ENCODE measurements at regions not wholly inside any gene's neighbourhood (a gene's known extent, or its start where the extent isn't known, plus 50 kb on each side); places are given as distances from the start of the nearest gene placed in this dataset.

DNA sequence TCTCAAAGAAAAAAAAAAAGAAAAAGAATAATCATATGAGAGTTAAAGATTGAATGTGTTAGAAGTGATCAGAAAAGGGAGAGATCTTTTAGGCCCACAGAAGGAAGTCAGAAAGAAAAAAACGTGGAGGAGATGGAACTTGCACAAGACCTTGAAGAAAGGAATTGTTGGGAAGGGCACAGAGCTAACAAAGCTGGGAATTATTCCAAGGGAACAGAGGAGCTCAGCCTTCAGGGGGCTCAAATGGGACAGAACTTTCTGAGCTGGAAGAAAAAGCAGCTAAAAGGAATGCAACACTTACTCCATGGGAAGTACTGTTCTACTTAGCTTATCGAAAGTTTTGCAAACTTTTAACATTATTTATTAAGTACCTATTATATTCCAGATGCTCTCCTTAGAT, 153.4 kb upstream of the ADRA1B start:
- 65 to 83% methylated on average over 2 of the region's 2 CpGs for WGBS, 2 donors
- intact Hi-C loops (cut with DNase I): no loop called here
- H3K36me3 ChIP-seq: no peaks in the 10 kb centered on the region
- H3K9me3 ChIP-seq: no peaks in the 10 kb centered on the region
- TF ChIP-seq POLR2A (IDR thresholded peaks at IDR 0.05): no peak
- TF ChIP-seq, protein P1, sequence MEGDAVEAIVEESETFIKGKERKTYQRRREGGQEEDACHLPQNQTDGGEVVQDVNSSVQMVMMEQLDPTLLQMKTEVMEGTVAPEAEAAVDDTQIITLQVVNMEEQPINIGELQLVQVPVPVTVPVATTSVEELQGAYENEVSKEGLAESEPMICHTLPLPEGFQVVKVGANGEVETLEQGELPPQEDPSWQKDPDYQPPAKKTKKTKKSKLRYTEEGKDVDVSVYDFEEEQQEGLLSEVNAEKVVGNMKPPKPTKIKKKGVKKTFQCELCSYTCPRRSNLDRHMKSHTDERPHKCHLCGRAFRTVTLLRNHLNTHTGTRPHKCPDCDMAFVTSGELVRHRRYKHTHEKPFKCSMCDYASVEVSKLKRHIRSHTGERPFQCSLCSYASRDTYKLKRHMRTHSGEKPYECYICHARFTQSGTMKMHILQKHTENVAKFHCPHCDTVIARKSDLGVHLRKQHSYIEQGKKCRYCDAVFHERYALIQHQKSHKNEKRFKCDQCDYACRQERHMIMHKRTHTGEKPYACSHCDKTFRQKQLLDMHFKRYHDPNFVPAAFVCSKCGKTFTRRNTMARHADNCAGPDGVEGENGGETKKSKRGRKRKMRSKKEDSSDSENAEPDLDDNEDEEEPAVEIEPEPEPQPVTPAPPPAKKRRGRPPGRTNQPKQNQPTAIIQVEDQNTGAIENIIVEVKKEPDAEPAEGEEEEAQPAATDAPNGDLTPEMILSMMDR (IDR thresholded peaks at IDR 0.05): no peak
- no peaks in the 10 kb centered on the region for H3K27me3 ChIP-seq
- no peak for DNase-seq
- no peak overlapping the region for H3K27ac ChIP-seq
- no peaks in the 10 kb centered on the region for H3K4me1 ChIP-seq
- no peak overlapping the region for H3K4me3 ChIP-seq (replicated peaks in 1 of 3)

DNA sequence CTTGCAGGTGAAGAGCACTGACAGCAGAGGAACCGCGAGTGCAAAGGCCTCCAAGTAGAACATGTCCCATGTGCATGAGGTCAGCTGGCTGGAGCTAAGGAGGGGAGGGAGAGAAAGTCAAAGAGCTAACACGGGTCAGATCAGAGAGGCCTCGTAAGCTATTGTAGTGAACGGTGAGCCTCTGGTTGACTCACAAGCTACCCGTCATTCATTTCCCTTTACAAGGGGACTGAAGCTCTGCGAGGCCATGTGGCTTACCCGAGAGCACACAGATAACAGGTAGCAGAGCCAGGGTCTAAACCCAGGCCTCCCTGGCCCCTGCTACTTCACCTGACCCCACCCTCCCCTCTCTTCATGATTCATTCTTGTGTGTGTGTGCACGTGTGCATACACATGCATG, 152.7 kb upstream of the ADRA1B start:
- Histone ChIP-seq H3K36me3 (no peaks in the 10 kb centered on the region), H3K9me3 (no peaks in the 10 kb centered on the region), H3K27me3 (no peaks in the 10 kb centered on the region), H3K4me3 (replicated peaks in 1 of 3) (no peak overlapping the region), H3K4me1 (no peaks in the 10 kb centered on the region), H3K27ac (no peak overlapping the region)
- WGBS, 2 donors: 81 to 82% methylated on average over 9 of the region's 9 CpGs
- TF ChIP-seq POLR2A (IDR thresholded peaks at IDR 0.05): no peak
- TF ChIP-seq, protein P1 (IDR thresholded peaks at IDR 0.05): no peak
- no peak for DNase-seq
- intact Hi-C loops (cut with DNase I): no loop called here

DNA sequence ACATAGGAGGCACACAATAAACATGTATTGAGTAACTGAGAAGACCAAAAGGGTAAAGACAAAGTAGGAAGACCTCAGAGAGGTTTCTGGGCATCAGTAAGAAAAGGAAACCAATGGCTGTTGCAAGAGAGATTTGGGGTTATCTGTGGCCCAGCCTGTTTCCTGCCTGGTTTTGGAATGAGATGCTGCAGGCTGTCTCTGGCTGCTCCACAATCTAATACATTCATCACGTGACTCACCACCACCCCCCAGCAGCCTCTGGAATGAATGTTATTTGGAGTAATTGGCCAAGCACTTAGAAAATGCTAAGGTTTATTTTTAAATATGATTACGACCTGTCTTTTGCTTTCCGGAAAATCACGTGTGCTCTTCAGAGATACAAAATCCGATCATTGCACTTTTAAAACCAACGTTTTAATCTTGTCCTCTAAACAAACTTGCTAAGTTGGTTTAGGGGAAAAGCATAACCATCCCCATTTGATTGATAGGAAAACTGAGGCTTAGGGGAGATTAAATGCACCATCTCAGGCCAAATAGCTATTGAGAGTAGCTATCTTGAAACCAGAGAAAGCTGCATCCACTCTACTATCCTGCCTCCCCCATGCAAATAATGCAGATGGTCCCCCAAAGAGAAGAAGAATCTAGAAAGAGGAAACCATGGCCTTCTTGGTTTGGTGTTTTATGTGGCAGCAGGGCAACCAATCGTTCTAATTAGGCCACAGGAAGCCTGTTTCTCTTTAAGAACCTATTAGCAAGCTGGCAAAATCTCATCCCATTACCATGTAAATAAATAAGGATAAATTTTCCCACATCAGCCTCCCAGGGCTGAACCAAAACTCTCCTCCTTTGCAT, 151.8 kb upstream of the ADRA1B start:
- H3K36me3 ChIP-seq: no peaks in the 10 kb centered on the region
- 70 to 76% methylated on average over 7 of the region's 7 CpGs for WGBS, 2 donors
- H3K4me1 ChIP-seq: no peaks in the 10 kb centered on the region
- DNase-seq: no peak
- H3K9me3 ChIP-seq: no peaks in the 10 kb centered on the region
- TF ChIP-seq, protein P1 (IDR thresholded peaks at IDR 0.05): no peak
- no peak for TF ChIP-seq POLR2A (IDR thresholded peaks at IDR 0.05)
- no peak overlapping the region for H3K4me3 ChIP-seq (replicated peaks in 1 of 3)
- H3K27ac ChIP-seq: no peak overlapping the region
- H3K27me3 ChIP-seq: no peaks in the 10 kb centered on the region
- intact Hi-C loops (cut with DNase I): no loop called here

DNA sequence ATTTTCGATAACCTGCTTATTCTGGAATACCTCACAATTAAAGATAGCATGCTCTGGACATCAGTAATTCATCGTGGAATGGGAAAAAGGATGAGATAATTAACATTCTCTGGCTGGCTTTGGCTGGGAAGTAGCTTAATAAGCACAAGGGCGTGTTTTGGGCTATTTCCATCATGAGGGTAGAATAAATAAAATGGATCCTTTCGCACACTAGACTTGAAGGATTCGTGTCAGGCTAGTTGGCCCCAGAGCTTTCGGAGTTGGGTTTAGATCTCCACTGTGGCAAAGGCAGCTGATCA, 151.2 kb upstream of the ADRA1B start:
- Histone ChIP-seq H3K27me3 (no peaks in the 10 kb centered on the region), H3K9me3 (no peaks in the 10 kb centered on the region), H3K4me3 (replicated peaks in 1 of 3) (no peak overlapping the region), H3K27ac (no peak overlapping the region), H3K4me1 (no peaks in the 10 kb centered on the region), H3K36me3 (no peaks in the 10 kb centered on the region)
- intact Hi-C loops (cut with DNase I): no loop called here
- TF ChIP-seq, protein P1 (IDR thresholded peaks at IDR 0.05): no peak
- TF ChIP-seq POLR2A (IDR thresholded peaks at IDR 0.05): no peak
- no peak for DNase-seq
- 66 to 71% methylated on average over 6 of the region's 6 CpGs for WGBS, 2 donors

DNA sequence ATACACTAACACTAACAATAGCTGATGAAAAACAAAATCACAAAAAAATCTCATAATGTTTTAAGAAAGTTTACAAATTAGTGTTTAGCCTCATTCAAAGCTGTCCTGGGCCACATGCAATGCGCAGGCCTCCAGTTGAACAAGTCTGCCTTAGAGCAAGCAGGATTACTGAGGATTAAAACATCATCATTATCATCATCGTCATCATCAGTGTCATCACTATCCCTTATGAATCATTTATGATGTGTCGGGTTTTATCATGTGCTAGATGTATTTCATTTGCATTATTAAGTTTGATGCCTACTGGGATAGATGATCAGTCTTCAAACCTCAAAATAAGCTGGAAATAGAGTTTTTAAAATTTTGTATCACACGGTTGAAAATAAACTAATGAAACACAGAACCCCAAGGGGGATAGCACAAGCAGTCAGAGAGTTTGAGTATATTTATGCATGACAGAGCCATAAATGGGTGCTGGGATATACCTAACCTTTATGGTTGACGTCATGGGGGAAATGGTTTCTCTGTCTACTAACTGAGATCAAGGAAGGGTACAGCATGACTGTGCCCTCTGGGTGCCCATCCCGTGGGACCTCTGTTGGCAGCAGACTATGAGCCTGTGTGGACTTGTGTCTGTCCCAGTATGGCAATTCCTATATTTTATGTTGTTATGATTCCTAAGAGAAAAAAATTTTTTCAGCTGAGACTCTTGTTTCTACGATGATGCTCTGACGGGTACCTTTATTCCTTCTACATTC, 150.3 kb upstream of the ADRA1B start:
- 80 to 81% methylated on average over 8 of the region's 8 CpGs for WGBS, 2 donors
- Histone ChIP-seq H3K9me3 (no peaks in the 10 kb centered on the region), H3K36me3 (no peaks in the 10 kb centered on the region), H3K4me1 (no peaks in the 10 kb centered on the region), H3K27ac (no peak overlapping the region), H3K4me3 (replicated peaks in 1 of 3) (no peak overlapping the region), H3K27me3 (no peaks in the 10 kb centered on the region)
- DNase-seq: no peak
- intact Hi-C loops (cut with DNase I): no loop called here
- TF ChIP-seq, protein P1 (IDR thresholded peaks at IDR 0.05): no peak
- TF ChIP-seq POLR2A (IDR thresholded peaks at IDR 0.05): no peak
